Fibroblast of pulmonary artery (primary cell): ENCODE measurements at regions not wholly inside any gene's neighbourhood (a gene's known extent, or its start where the extent isn't known, plus 50 kb on each side); places are given as distances from the start of the nearest gene placed in this dataset.
"Not testable (repeated sequence)": the region's sequence is repeated elsewhere in the genome, so short reads cannot be mapped to it uniquely, and the experiment has no call there.

Experiments
- DNase-seq: peaks from one replicate; pipeline ENCODE4 v3.0.0-alpha.2; 2010; ENCODE audit warnings: low read depth
- H3K4me3 ChIP-seq: replicated peaks from 2 replicates; pipeline ENCODE4 v1.5.1; 2011; ENCODE audit warnings: low read depth, mild to moderate bottlenecking, control low read depth, low read length, moderate library complexity
- CTCF ChIP-seq: IDR thresholded peaks from 2 replicates; pipeline ENCODE4 v1.5.1; 2011; ENCODE audit warnings: mild to moderate bottlenecking, control low read depth, low read length, inconsistent platforms; ENCODE audit errors: missing control alignments

GRCh38 chr9:124149992-124150391 lies 107.8 kb upstream of the NEK6 start:
- no peak for TF ChIP-seq CTCF
- no peak for DNase-seq
- H3K4me3 ChIP-seq = no peak overlapping the region

GRCh38 chr9:124163760-124164255 lies 93.9 kb upstream of the NEK6 start:
- no peak for TF ChIP-seq CTCF
- H3K4me3 ChIP-seq = no peak overlapping the region
- no peak for DNase-seq

- DNase-seq = peak; percentile 17
- H3K4me3 ChIP-seq = no peak overlapping the region
- no peak for TF ChIP-seq CTCF
Measured at GRCh38 chr9:124164811-124165210, 92.9 kb upstream of the NEK6 start.

- no peak for TF ChIP-seq CTCF
- no peak for DNase-seq
- no peak overlapping the region for H3K4me3 ChIP-seq
Measured at GRCh38 chr9:124174433-124174832, 83.3 kb upstream of the NEK6 start.

GRCh38 chr9:124177522-124177921 lies 80.2 kb upstream of the NEK6 start:
- not testable (repeated sequence) for H3K4me3 ChIP-seq, DNase-seq

GRCh38 chr9:124179196-124180071 lies 78.3 kb upstream of the NEK6 start:
- TF ChIP-seq CTCF = no peak

GRCh38 chr9:124180557-124180956 lies 77.2 kb upstream of the NEK6 start:
- DNase-seq = peak; percentile 62
- no peak for TF ChIP-seq CTCF
- no peak overlapping the region for H3K4me3 ChIP-seq

More at GRCh38 chr9:124179196-124180071, 78.3 kb upstream of the NEK6 start:
- H3K4me3 ChIP-seq = no peak overlapping the region
- DNase-seq = no peak
